Caco-2 (cell line): ENCODE measurements at regions not wholly inside any gene's neighbourhood (a gene's known extent, or its start where the extent isn't known, plus 50 kb on each side); places are given as distances from the start of the nearest gene placed in this dataset.

Experiments used
- BruUV-seq: library from RNA; stranded (reverse); fragments of 400-500 nt; replicated peaks from 2 replicates; lab custom pipeline; 2021; lab: Mats Ljungman, UMichigan
- CTCF ChIA-PET: fragments of 300-600 bp; sonication (Branson Sonifier 250); formaldehyde crosslinking; loops from one replicate; lab custom pipeline; 2022; ENCODE audit warnings: antibody characterized with exemption; lab: Charles Lee
- POLR2A ChIA-PET: fragments of 300-600 bp; sonication (Branson Sonifier 250); formaldehyde crosslinking; loops from one replicate; lab custom pipeline; 2022; ENCODE audit warnings: antibody characterized with exemption; lab: Charles Lee
- DNase-seq, 2 experiments: peaks; one replicate each; pipeline versions ENCODE4 v3.0.0 to v3.0.0-alpha.2; 2020 to 2022
- H3K27me3 ChIP-seq: replicated peaks from 2 replicates; pipeline ENCODE4 v1.6.0; 2011; ENCODE audit warnings: low read length; ENCODE audit not compliant: control insufficient read depth, insufficient read depth
- H3K36me3 ChIP-seq: 2 replicates; pipeline ENCODE4 v1.5.1; 2011; ENCODE audit warnings: low read length; ENCODE audit not compliant: control insufficient read depth, insufficient read depth
- H3K4me1 ChIP-seq: fragments of 250-450 bp; sonication (Bioruptor Pico); 2 replicates; pipeline ENCODE4 v1.5.1; 2020; ENCODE audit warnings: mild to moderate bottlenecking
- H3K4me3 ChIP-seq: 2 replicates; pipeline ENCODE4 v1.5.1; 2011; ENCODE audit warnings: low read depth, mild to moderate bottlenecking, control low read depth, low read length
- H3K9me3 ChIP-seq: fragments of 250-450 bp; sonication (Bioruptor Pico); 2 replicates; pipeline ENCODE4 v1.5.1; 2020; ENCODE audit warnings: mild to moderate bottlenecking, moderate library complexity
- H3K27ac Mint-ChIP-seq: one replicate; pipeline ENCODE4 v1.8.0; 2022; ENCODE audit warnings: mixed read lengths; ENCODE audit not compliant: unreplicated experiment
- H3K27me3 Mint-ChIP-seq: one replicate; pipeline ENCODE4 v1.8.0; 2022; ENCODE audit warnings: mixed read lengths; ENCODE audit not compliant: insufficient read depth, unreplicated experiment
- H3K36me3 Mint-ChIP-seq: one replicate; pipeline ENCODE4 v1.8.0; 2022; ENCODE audit warnings: mild to moderate bottlenecking, mixed read lengths; ENCODE audit not compliant: insufficient read depth, unreplicated experiment
- H3K4me1 Mint-ChIP-seq: one replicate; pipeline ENCODE4 v1.8.0; 2022; ENCODE audit warnings: low read depth, mixed read lengths; ENCODE audit not compliant: unreplicated experiment
- H3K4me3 Mint-ChIP-seq: one replicate; pipeline ENCODE4 v1.8.0; 2022; ENCODE audit warnings: mild to moderate bottlenecking, moderate library complexity, mixed read lengths; ENCODE audit not compliant: unreplicated experiment
- H3K9me3 Mint-ChIP-seq: one replicate; pipeline ENCODE4 v1.8.0; 2022; ENCODE audit warnings: mixed read lengths; ENCODE audit not compliant: unreplicated experiment
- intact Hi-C: fragments of 100-400 bp; cut with micrococcal nuclease; formaldehyde crosslinking; loops from one replicate; pipeline ENCODE4 v1.10.0; 2022; ENCODE audit not compliant: unreplicated experiment
- TF ChIP-seq, protein P1 (sequence below), 2 experiments: fragments of 200-600 bp in 1 of 2; IDR thresholded peaks; 1 replicate in 1 of 2; 2 replicates in 1 of 2; pipeline versions ENCODE4 v1.5.1 to v1.8.0; 2011 to 2022; ENCODE audit warnings: antibody characterized with exemption in 1 of 2, control low read depth in 1 of 2, inconsistent platforms in 1 of 2, low read depth in 1 of 2, low read length in 1 of 2, mild to moderate bottlenecking in 1 of 2, moderate library complexity in 1 of 2; ENCODE audit not compliant: insufficient read depth in 1 of 2, severe bottlenecking in 1 of 2, unreplicated experiment in 1 of 2

DNA sequence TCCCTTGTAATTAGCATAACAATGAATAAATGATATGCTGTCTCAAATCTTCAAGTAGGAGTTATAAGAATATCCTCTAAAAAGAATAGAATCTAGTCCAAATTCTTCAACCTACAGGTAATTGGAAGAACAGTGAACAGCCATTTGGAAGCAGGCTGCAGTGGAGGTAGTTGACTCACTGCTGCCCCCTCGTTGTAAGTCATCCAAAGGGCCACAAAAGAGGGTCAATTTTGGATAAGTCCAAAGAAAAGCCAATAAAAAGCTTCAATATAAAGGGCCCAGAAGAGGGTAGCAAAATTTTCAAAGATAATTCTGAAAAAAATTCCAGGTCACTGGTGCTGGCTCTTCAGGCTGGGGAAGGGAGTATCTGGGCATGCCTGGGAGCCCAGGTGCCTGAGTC, 60.8 kb upstream of the SSTR4 start:
- Histone ChIP-seq H3K36me3 (no peaks in the 10 kb centered on the region), H3K4me1 (no peaks in the 10 kb centered on the region), H3K4me3 (no peak overlapping the region), H3K27me3 (no peaks in the 10 kb centered on the region), H3K9me3 (no peaks in the 10 kb centered on the region; the same call in 1 of the 2 replicates)
- no TSS peak for BruUV-seq
- TF ChIP-seq, protein P1, sequence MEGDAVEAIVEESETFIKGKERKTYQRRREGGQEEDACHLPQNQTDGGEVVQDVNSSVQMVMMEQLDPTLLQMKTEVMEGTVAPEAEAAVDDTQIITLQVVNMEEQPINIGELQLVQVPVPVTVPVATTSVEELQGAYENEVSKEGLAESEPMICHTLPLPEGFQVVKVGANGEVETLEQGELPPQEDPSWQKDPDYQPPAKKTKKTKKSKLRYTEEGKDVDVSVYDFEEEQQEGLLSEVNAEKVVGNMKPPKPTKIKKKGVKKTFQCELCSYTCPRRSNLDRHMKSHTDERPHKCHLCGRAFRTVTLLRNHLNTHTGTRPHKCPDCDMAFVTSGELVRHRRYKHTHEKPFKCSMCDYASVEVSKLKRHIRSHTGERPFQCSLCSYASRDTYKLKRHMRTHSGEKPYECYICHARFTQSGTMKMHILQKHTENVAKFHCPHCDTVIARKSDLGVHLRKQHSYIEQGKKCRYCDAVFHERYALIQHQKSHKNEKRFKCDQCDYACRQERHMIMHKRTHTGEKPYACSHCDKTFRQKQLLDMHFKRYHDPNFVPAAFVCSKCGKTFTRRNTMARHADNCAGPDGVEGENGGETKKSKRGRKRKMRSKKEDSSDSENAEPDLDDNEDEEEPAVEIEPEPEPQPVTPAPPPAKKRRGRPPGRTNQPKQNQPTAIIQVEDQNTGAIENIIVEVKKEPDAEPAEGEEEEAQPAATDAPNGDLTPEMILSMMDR (IDR thresholded peaks at IDR 0.05; ENCODE audit: insufficient read depth in 1 of 2, low read depth in 1 of 2, low read length in 1 of 2, severe bottlenecking in 1 of 2, unreplicated experiment in 1 of 2): peak in 1 of 2 experiments; percentile 33
- intact Hi-C loops: no loop called here
- POLR2A ChIA-PET: no interaction called here
- CTCF ChIA-PET: interaction anchor here (1.2 kb wide), 1 partner anchor 283 kb away, joined by 6 read pairs; no protein-coding TSS in a partner anchor
- Mint-ChIP-seq H3K27ac (no peak overlapping the region), H3K4me3 (no peak overlapping the region), H3K36me3 (no peaks in the 10 kb centered on the region), H3K9me3 (peaks cover 14% of the 10 kb centered on the region), H3K4me1 (peaks cover 5% of the 10 kb centered on the region), H3K27me3 (no peaks in the 10 kb centered on the region)
- peak in 1 of 2 experiments; percentile 13 for DNase-seq

DNA sequence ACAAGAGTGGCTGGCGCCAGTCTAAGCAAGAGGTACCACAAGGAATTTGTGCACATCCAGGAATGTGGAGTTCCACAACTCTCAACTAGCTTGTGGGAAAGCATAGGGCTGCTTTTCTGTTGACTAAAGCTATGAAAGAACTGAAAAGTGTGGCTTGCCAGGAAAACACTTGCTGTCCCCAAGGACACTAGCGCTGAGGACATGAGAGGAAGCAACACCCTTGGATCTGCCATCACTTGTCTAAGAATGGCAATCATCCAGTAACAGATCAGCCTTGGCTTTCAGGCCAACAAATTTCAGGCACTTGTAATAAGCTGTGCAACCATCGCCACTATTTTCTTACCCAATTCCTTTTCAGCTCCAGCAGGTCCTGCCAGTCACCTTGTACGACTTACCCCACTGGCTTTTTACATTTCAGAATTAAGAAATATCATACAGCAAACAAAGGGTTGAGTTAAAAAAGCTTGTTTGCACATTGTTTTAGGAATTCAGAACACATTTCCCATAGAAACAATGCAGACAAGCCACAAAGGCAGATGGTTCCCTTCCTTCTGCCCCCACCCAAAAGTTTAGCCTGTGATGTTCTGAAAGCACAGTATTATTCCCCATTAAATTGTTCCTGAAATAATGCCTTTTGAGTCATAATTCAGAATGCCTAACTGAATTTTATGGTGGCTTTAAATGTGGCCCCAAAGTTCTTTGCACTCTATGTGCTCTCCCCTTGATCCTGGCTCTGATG, 57.9 kb upstream of the SSTR4 start:
- no TSS peak for BruUV-seq
- TF ChIP-seq, protein P1 (IDR thresholded peaks at IDR 0.05; ENCODE audit: insufficient read depth in 1 of 2, low read depth in 1 of 2, low read length in 1 of 2, severe bottlenecking in 1 of 2, unreplicated experiment in 1 of 2): no peak
- Mint-ChIP-seq H3K27me3 (no peaks in the 10 kb centered on the region), H3K27ac (no peak overlapping the region), H3K36me3 (no peaks in the 10 kb centered on the region), H3K4me3 (no peak overlapping the region), H3K9me3 (peaks cover 23% of the 10 kb centered on the region), H3K4me1 (no peaks in the 10 kb centered on the region)
- H3K4me3 ChIP-seq: no peak overlapping the region
- CTCF ChIA-PET: interaction anchor here (0.8 kb wide), 1 partner anchor 285 kb away, joined by 3 read pairs; no protein-coding TSS in a partner anchor
- H3K9me3 ChIP-seq: no peaks in the 10 kb centered on the region
- DNase-seq: no peak
- no peaks in the 10 kb centered on the region for H3K4me1 ChIP-seq
- POLR2A ChIA-PET: no interaction called here
- H3K36me3 ChIP-seq: no peaks in the 10 kb centered on the region
- intact Hi-C loops: no loop called here
- no peaks in the 10 kb centered on the region for H3K27me3 ChIP-seq

DNA sequence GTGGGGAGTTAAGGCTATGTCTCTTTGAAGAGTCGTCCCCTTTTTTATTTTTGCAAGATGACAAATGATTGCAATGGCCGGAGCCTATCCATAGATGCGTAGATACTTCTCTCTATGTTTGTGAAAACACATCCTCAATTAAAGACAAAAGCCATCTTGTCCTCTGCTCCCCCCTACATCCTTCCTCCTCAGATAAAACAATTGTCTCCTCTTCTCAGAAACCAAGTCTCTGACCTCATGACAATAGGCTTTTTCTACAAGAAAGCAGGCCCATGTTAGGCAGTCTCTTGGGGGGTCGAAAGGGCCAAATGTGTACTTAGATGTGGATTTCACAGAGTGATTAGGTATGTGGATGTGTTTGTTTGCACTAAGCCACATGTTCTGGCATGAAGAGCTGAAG, 51.1 kb upstream of the SSTR4 start:
- Mint-ChIP-seq H3K36me3 (no peaks in the 10 kb centered on the region), H3K27ac (no peak overlapping the region), H3K9me3 (peaks cover 25% of the 10 kb centered on the region), H3K27me3 (no peaks in the 10 kb centered on the region), H3K4me3 (no peak overlapping the region), H3K4me1 (no peaks in the 10 kb centered on the region)
- H3K4me1 ChIP-seq: no peaks in the 10 kb centered on the region
- BruUV-seq: no TSS peak
- ChIA-PET CTCF (no interaction called here), POLR2A (no interaction called here)
- H3K36me3 ChIP-seq: no peaks in the 10 kb centered on the region
- H3K4me3 ChIP-seq: no peak overlapping the region
- intact Hi-C loops: no loop called here
- DNase-seq: no peak
- TF ChIP-seq, protein P1 (IDR thresholded peaks at IDR 0.05; ENCODE audit: insufficient read depth in 1 of 2, low read depth in 1 of 2, low read length in 1 of 2, severe bottlenecking in 1 of 2, unreplicated experiment in 1 of 2): no peak
- H3K27me3 ChIP-seq: no peaks in the 10 kb centered on the region
- no peaks in the 10 kb centered on the region for H3K9me3 ChIP-seq
